Activated naive CD4-positive, alpha-beta T cell treated with anti-CD3 and anti-CD28 coated beads for 36 hours (primary cell): ENCODE measurements at regions not wholly inside any gene's neighbourhood (a gene's known extent, or its start where the extent isn't known, plus 50 kb on each side); places are given as distances from the start of the nearest gene placed in this dataset.

Experiments used
- CTCF ChIA-PET: fragments of 350-600 bp; sonication (Branson Sonifier 250); formaldehyde crosslinking; loops from one replicate; lab custom pipeline; 2021; ENCODE audit warnings: antibody characterized with exemption; lab: Charles Lee
- DNase-seq: peaks from one replicate; pipeline ENCODE4 v3.0.0-alpha.2; 2020
- H3K27ac Mint-ChIP-seq: one replicate; pipeline ENCODE4 v1.8.0; 2021; ENCODE audit warnings: mild to moderate bottlenecking, mixed read lengths
- H3K27me3 Mint-ChIP-seq: one replicate; pipeline ENCODE4 v1.8.0; 2021; ENCODE audit warnings: low read depth, mixed read lengths
- H3K36me3 Mint-ChIP-seq: one replicate; pipeline ENCODE4 v1.8.0; 2021; ENCODE audit warnings: low read depth, mixed read lengths
- H3K4me1 Mint-ChIP-seq: one replicate; pipeline ENCODE4 v1.8.0; 2021; ENCODE audit warnings: low read depth, mixed read lengths
- H3K4me3 Mint-ChIP-seq: one replicate; pipeline ENCODE4 v1.8.0; 2021; ENCODE audit warnings: mild to moderate bottlenecking, moderate library complexity, mixed read lengths
- H3K9me3 Mint-ChIP-seq: one replicate; pipeline ENCODE4 v1.8.0; 2021; ENCODE audit warnings: mixed read lengths
- intact Hi-C: fragments of 100-400 bp; cut with micrococcal nuclease; formaldehyde crosslinking; loops from one replicate; pipeline ENCODE4 v1.15.1; 2023

GRCh38 chr3:35045118-35045517 is 594.2 kb upstream of the ARPP21 start:
- Mint-ChIP-seq H3K27ac (no peak overlapping the region), H3K27me3 (no peaks in the 10 kb centered on the region), H3K4me3 (no peak overlapping the region), H3K9me3 (no peaks in the 10 kb centered on the region), H3K4me1 (no peaks in the 10 kb centered on the region), H3K36me3 (no peaks in the 10 kb centered on the region)
- CTCF ChIA-PET, result no interaction called here
- intact Hi-C loops, result no loop called here
- no peak for DNase-seq

DNA sequence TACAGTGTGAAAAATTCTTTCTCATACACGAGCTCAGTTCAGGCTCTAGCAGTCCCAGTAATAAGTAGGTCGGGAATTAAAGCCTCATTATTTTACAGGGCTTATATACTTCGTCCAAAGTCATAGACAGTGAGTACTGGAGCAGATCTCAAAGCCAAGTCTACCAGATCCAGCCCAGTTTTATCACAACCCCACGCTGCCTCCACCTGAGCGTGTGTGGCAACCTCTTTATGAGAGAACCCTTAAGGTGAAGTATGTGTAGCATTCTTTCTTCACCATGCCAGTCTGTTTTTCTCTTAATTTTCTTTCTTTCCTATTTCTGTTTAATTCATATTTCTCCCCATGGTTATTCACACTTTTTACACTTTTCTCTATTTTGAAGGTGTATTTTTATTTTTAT is 574.6 kb upstream of the ARPP21 start:
- DNase-seq, result no peak
- intact Hi-C loops, result no loop called here
- Mint-ChIP-seq H3K27ac (no peak overlapping the region), H3K36me3 (no peaks in the 10 kb centered on the region), H3K4me3 (no peak overlapping the region), H3K4me1 (no peaks in the 10 kb centered on the region), H3K27me3 (no peaks in the 10 kb centered on the region), H3K9me3 (no peaks in the 10 kb centered on the region)
- CTCF ChIA-PET, result no interaction called here

- no peak overlapping the region for H3K27ac Mint-ChIP-seq
- no peak for DNase-seq
- CTCF ChIA-PET, result no interaction called here
- no peaks in the 10 kb centered on the region for H3K27me3 Mint-ChIP-seq
- H3K4me1 Mint-ChIP-seq, result no peaks in the 10 kb centered on the region
- no peaks in the 10 kb centered on the region for H3K36me3 Mint-ChIP-seq
- intact Hi-C loops, result no loop called here
- H3K9me3 Mint-ChIP-seq, result no peaks in the 10 kb centered on the region
- H3K4me3 Mint-ChIP-seq, result no peak overlapping the region
Observed at GRCh38 chr3:35065891-35066290, 573.4 kb upstream of the ARPP21 start.

DNA sequence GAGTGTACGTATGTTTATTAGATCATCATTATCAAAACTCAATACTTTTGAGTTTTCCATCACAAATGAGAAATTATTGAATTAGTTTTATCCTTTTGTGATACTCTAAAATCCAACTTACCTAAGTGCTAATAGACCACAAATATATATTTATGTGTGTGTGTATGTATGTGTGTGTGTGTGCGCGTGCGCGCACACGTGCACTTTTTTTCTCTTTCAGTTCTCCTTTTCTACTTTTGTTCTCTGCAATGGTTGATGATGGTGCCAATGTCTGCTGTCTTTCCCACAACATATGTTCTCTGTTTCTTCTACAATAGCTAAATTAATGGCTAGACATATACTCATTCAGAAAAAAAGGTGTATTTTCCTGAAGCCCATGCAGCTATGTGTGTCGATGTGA is 571.6 kb upstream of the ARPP21 start:
- CTCF ChIA-PET, result no interaction called here
- Mint-ChIP-seq H3K36me3 (no peaks in the 10 kb centered on the region), H3K4me1 (no peaks in the 10 kb centered on the region), H3K27ac (no peak overlapping the region), H3K27me3 (no peaks in the 10 kb centered on the region), H3K4me3 (no peak overlapping the region), H3K9me3 (no peaks in the 10 kb centered on the region)
- DNase-seq, result no peak
- intact Hi-C loops, result no loop called here

GRCh38 chr3:35070088-35070487 is 569.2 kb upstream of the ARPP21 start:
- intact Hi-C loops, result no loop called here
- Mint-ChIP-seq H3K27ac (no peak overlapping the region), H3K27me3 (no peaks in the 10 kb centered on the region), H3K4me1 (no peaks in the 10 kb centered on the region), H3K4me3 (no peak overlapping the region), H3K9me3 (no peaks in the 10 kb centered on the region), H3K36me3 (no peaks in the 10 kb centered on the region)
- no peak for DNase-seq
- CTCF ChIA-PET, result no interaction called here

- DNase-seq, result no peak
- Mint-ChIP-seq H3K27ac (no peak overlapping the region), H3K27me3 (no peaks in the 10 kb centered on the region), H3K9me3 (no peaks in the 10 kb centered on the region), H3K4me1 (no peaks in the 10 kb centered on the region), H3K4me3 (no peak overlapping the region), H3K36me3 (no peaks in the 10 kb centered on the region)
- intact Hi-C loops, result no loop called here
- CTCF ChIA-PET, result no interaction called here
Observed at GRCh38 chr3:35071772-35072171, 567.6 kb upstream of the ARPP21 start.

DNA sequence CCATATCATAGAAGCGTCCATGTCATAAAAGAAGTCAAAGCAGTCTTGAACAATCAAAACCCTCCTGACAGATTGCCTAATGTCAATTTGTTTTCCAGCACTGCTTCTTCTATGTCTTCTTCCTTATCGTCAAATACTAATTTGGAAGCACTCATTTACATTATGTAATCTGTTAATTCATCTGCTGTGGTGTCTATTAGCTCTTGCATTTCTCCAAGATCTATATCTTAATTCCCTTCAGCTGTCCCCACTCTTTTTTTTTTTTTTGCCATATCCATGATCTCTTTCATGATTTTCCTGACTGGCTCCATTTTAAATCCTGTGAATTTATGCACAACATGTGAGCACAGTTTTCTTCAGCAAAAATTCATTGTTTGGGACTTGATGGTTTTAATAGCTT is 560.5 kb upstream of the ARPP21 start:
- intact Hi-C loops, result no loop called here
- no peak overlapping the region for H3K4me3 Mint-ChIP-seq
- DNase-seq, result no peak
- H3K27me3 Mint-ChIP-seq, result no peaks in the 10 kb centered on the region
- H3K9me3 Mint-ChIP-seq, result peaks cover 2% of the 10 kb centered on the region
- no peaks in the 10 kb centered on the region for H3K36me3 Mint-ChIP-seq
- CTCF ChIA-PET, result no interaction called here
- no peaks in the 10 kb centered on the region for H3K4me1 Mint-ChIP-seq
- no peak overlapping the region for H3K27ac Mint-ChIP-seq

- H3K9me3 Mint-ChIP-seq, result peaks cover 2% of the 10 kb centered on the region
- no peak overlapping the region for H3K27ac Mint-ChIP-seq
- no peak overlapping the region for H3K4me3 Mint-ChIP-seq
- intact Hi-C loops, result no loop called here
- H3K27me3 Mint-ChIP-seq, result no peaks in the 10 kb centered on the region
- CTCF ChIA-PET, result no interaction called here
- H3K36me3 Mint-ChIP-seq, result no peaks in the 10 kb centered on the region
- no peaks in the 10 kb centered on the region for H3K4me1 Mint-ChIP-seq
- no peak for DNase-seq
Observed at GRCh38 chr3:35079403-35079802, 559.9 kb upstream of the ARPP21 start.

- Mint-ChIP-seq H3K27ac (no peak overlapping the region), H3K4me3 (no peak overlapping the region), H3K9me3 (peaks cover 2% of the 10 kb centered on the region), H3K36me3 (no peaks in the 10 kb centered on the region), H3K4me1 (no peaks in the 10 kb centered on the region), H3K27me3 (no peaks in the 10 kb centered on the region)
- intact Hi-C loops, result no loop called here
- CTCF ChIA-PET, result no interaction called here
- no peak for DNase-seq
Observed at GRCh38 chr3:35081899-35082298, 557.4 kb upstream of the ARPP21 start.

- Mint-ChIP-seq H3K4me1 (no peaks in the 10 kb centered on the region), H3K36me3 (no peaks in the 10 kb centered on the region), H3K9me3 (peaks cover 19% of the 10 kb centered on the region), H3K4me3 (no peak overlapping the region), H3K27ac (no peak overlapping the region), H3K27me3 (no peaks in the 10 kb centered on the region)
- no peak for DNase-seq
- CTCF ChIA-PET, result no interaction called here
- intact Hi-C loops, result no loop called here
Observed at GRCh38 chr3:35088943-35089342, 550.4 kb upstream of the ARPP21 start.

- Mint-ChIP-seq H3K27me3 (no peaks in the 10 kb centered on the region), H3K36me3 (no peaks in the 10 kb centered on the region), H3K4me1 (no peaks in the 10 kb centered on the region), H3K27ac (no peak overlapping the region), H3K4me3 (no peak overlapping the region), H3K9me3 (peaks cover 11% of the 10 kb centered on the region)
- DNase-seq, result no peak
- intact Hi-C loops, result no loop called here
- CTCF ChIA-PET, result no interaction called here
Observed at GRCh38 chr3:35114686-35115085, 524.6 kb upstream of the ARPP21 start.

GRCh38 chr3:35120026-35120425 is 519.3 kb upstream of the ARPP21 start:
- CTCF ChIA-PET, result no interaction called here
- H3K4me3 Mint-ChIP-seq, result no peak overlapping the region
- intact Hi-C loops, result no loop called here
- H3K27me3 Mint-ChIP-seq, result no peaks in the 10 kb centered on the region
- no peak for DNase-seq
- no peaks in the 10 kb centered on the region for H3K4me1 Mint-ChIP-seq
- no peak overlapping the region for H3K27ac Mint-ChIP-seq
- H3K36me3 Mint-ChIP-seq, result no peaks in the 10 kb centered on the region
- H3K9me3 Mint-ChIP-seq, result peaks cover 3% of the 10 kb centered on the region

DNA sequence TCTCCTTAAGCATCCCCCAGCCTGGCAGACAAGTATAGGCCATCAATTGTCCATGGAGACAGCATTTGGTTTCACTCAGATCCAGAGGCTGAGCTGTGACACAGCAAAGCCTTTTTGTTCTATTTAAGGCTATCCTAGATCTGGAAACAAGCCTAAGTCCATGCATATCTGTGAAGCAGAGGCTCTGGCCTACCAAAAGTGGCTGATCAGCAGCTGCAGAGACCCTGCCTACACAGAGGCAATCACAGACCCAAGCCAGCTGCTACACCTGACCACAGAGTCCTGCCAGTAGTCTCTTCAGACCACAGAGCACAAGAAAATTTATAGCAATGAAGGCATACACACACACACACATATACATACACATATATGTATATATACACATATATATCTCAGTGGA is 501.7 kb upstream of the ARPP21 start:
- Mint-ChIP-seq H3K9me3 (peaks cover 6% of the 10 kb centered on the region), H3K27ac (no peak overlapping the region), H3K36me3 (no peaks in the 10 kb centered on the region), H3K27me3 (no peaks in the 10 kb centered on the region), H3K4me1 (no peaks in the 10 kb centered on the region), H3K4me3 (no peak overlapping the region)
- intact Hi-C loops, result no loop called here
- CTCF ChIA-PET, result no interaction called here
- DNase-seq, result no peak

- Mint-ChIP-seq H3K9me3 (peaks cover 3% of the 10 kb centered on the region), H3K36me3 (no peaks in the 10 kb centered on the region), H3K27me3 (no peaks in the 10 kb centered on the region), H3K4me3 (no peak overlapping the region), H3K27ac (no peak overlapping the region), H3K4me1 (no peaks in the 10 kb centered on the region)
- intact Hi-C loops, result no loop called here
- DNase-seq, result no peak
- CTCF ChIA-PET, result no interaction called here
Observed at GRCh38 chr3:35141406-35141805, 497.9 kb upstream of the ARPP21 start.
